CD4-positive, alpha-beta T cell (primary cell): ENCODE measurements at regions not wholly inside any gene's neighbourhood (a gene's known extent, or its start where the extent isn't known, plus 50 kb on each side); places are given as distances from the start of the nearest gene placed in this dataset.

ENCODE experiments used
- ATAC-seq: fragments of 200-7000 bp; cut with Tn5 transposase; one replicate; pipeline ENCODE4 v1.10.0; 2022; ENCODE audit warnings: mild to moderate bottlenecking; ENCODE audit not compliant: poor library complexity
- CTCF ChIA-PET: fragments of 350-600 bp; sonication (Branson Sonifier 250); formaldehyde crosslinking; loops from one replicate; lab custom pipeline; 2021; ENCODE audit warnings: antibody characterized with exemption, inconsistent platforms; lab: Charles Lee
- POLR2A ChIA-PET: fragments of 350-600 bp; sonication (Branson Sonifier 250); formaldehyde crosslinking; loops from one replicate; lab custom pipeline; 2021; ENCODE audit warnings: antibody characterized with exemption, inconsistent platforms; lab: Charles Lee
- DNase-seq, 14 experiments: peaks; one replicate each; pipeline ENCODE4 v3.0.0-alpha.2; 2013 to 2020; ENCODE audit warnings: mixed read lengths in 2 of 14
- H3K27ac ChIP-seq, 2 donors: one replicate each; pipeline versions ENCODE4 v1.5.1 to v1.7.0; 2013; ENCODE audit warnings: low read length in 2 of 2, low read depth in 1 of 2, mild to moderate bottlenecking in 1 of 2
- H3K27me3 ChIP-seq, 2 experiments: 1 replicate in 1 of 2; 2 replicates in 1 of 2; pipeline versions ENCODE4 v1.6.1 to v1.7.0; 2013; ENCODE audit warnings: low read length in 2 of 2, control low read depth in 1 of 2, mild to moderate bottlenecking in 1 of 2, moderate library complexity in 1 of 2; ENCODE audit not compliant: insufficient read depth in 2 of 2, control insufficient read depth in 1 of 2
- H3K36me3 ChIP-seq: one replicate; pipeline ENCODE4 v1.6.1; 2013; ENCODE audit warnings: low read length, control low read depth; ENCODE audit not compliant: insufficient read depth
- H3K4me1 ChIP-seq: one replicate; pipeline ENCODE4 v1.6.1; 2013; ENCODE audit warnings: low read length, control low read depth; ENCODE audit not compliant: insufficient read depth
- H3K4me3 ChIP-seq: one replicate; pipeline ENCODE4 v1.5.1; 2013; ENCODE audit warnings: mild to moderate bottlenecking, low read length, moderate library complexity
- H3K9me3 ChIP-seq, 2 experiments: 1 replicate in 1 of 2; 2 replicates in 1 of 2; pipeline versions ENCODE4 v1.6.1 to v1.7.0; 2013; ENCODE audit warnings: low read length in 2 of 2, mild to moderate bottlenecking in 2 of 2, control low read depth in 1 of 2, moderate library complexity in 1 of 2; ENCODE audit not compliant: control insufficient read depth in 1 of 2, insufficient read depth in 1 of 2
- H3K27ac Mint-ChIP-seq: one replicate; pipeline ENCODE4 v1.8.0; 2020; ENCODE audit warnings: mixed read lengths
- H3K27me3 Mint-ChIP-seq: one replicate; pipeline ENCODE4 v1.8.0; 2021; ENCODE audit warnings: mixed read lengths
- H3K36me3 Mint-ChIP-seq: one replicate; pipeline ENCODE4 v1.8.0; 2021; ENCODE audit warnings: low read depth, mixed read lengths
- H3K4me1 Mint-ChIP-seq: one replicate; pipeline ENCODE4 v1.8.0; 2021; ENCODE audit warnings: low read depth, mixed read lengths
- H3K4me3 Mint-ChIP-seq: one replicate; pipeline ENCODE4 v1.8.0; 2020; ENCODE audit warnings: mild to moderate bottlenecking, mixed read lengths
- H3K9me3 Mint-ChIP-seq: one replicate; pipeline ENCODE4 v1.8.0; 2020; ENCODE audit warnings: mixed read lengths
- CTCF ChIP-seq: fragments of 200-600 bp; IDR thresholded peaks from one replicate; pipeline ENCODE4 v1.8.0; 2022; ENCODE audit warnings: antibody characterized with exemption, mild to moderate bottlenecking
- intact Hi-C, 2 experiments: fragments of 100-400 bp; cut with DNase I in 1 of 2; cut with micrococcal nuclease in 1 of 2; formaldehyde crosslinking; loops; one replicate each; pipeline versions ENCODE4 v1.15.1 to v1.9.0; 2023 to 2025; cut with DNase I, micrococcal nuclease

GRCh38 chr10:78891741-78892140 lies 177.0 kb upstream of the ZMIZ1 start:
- TF ChIP-seq CTCF, result no peak

GRCh38 chr10:78892338-78893176 lies 176.2 kb upstream of the ZMIZ1 start:
- H3K4me1 Mint-ChIP-seq, result no peaks in the 10 kb centered on the region
- no peak overlapping the region for H3K27ac Mint-ChIP-seq

More at GRCh38 chr10:78891741-78892140, 177.0 kb upstream of the ZMIZ1 start:
- Histone ChIP-seq H3K4me1 (no peaks in the 10 kb centered on the region), H3K36me3 (no peaks in the 10 kb centered on the region), H3K27ac (no peak overlapping the region), H3K9me3 (no peaks in the 10 kb centered on the region), H3K4me3 (no peak overlapping the region), H3K27me3 (no peaks in the 10 kb centered on the region)
- H3K9me3 Mint-ChIP-seq, result no peaks in the 10 kb centered on the region
- ChIA-PET POLR2A (no interaction called here), CTCF (no interaction called here)
- H3K36me3 Mint-ChIP-seq, result no peaks in the 10 kb centered on the region
- no peak for ATAC-seq
- no peak overlapping the region for H3K4me3 Mint-ChIP-seq
- H3K27ac Mint-ChIP-seq, result no peak overlapping the region
- no peaks in the 10 kb centered on the region for H3K4me1 Mint-ChIP-seq
- H3K27me3 Mint-ChIP-seq, result no peaks in the 10 kb centered on the region
- intact Hi-C loops, result no loop called here
- DNase-seq, result no peak

GRCh38 chr10:78893217-78893616 lies 175.5 kb upstream of the ZMIZ1 start:
- Histone ChIP-seq H3K9me3 (no peaks in the 10 kb centered on the region), H3K4me3 (no peak overlapping the region), H3K27ac (no peak overlapping the region), H3K36me3 (no peaks in the 10 kb centered on the region), H3K4me1 (no peaks in the 10 kb centered on the region), H3K27me3 (no peaks in the 10 kb centered on the region)
- Mint-ChIP-seq H3K4me1 (no peaks in the 10 kb centered on the region), H3K36me3 (no peaks in the 10 kb centered on the region), H3K27me3 (no peaks in the 10 kb centered on the region), H3K4me3 (no peak overlapping the region), H3K27ac (no peak overlapping the region), H3K9me3 (no peaks in the 10 kb centered on the region)
- ChIA-PET CTCF (no interaction called here), POLR2A (no interaction called here)
- DNase-seq, result no peak
- no peak for ATAC-seq
- intact Hi-C loops, result no loop called here
- TF ChIP-seq CTCF, result no peak

More at GRCh38 chr10:78892338-78893176, 176.2 kb upstream of the ZMIZ1 start:
- Histone ChIP-seq H3K9me3 (no peaks in the 10 kb centered on the region), H3K27ac (no peak overlapping the region), H3K4me3 (no peak overlapping the region), H3K27me3 (no peaks in the 10 kb centered on the region), H3K36me3 (no peaks in the 10 kb centered on the region), H3K4me1 (no peaks in the 10 kb centered on the region)
- TF ChIP-seq CTCF, result no peak
- CTCF ChIA-PET, result no interaction called here
- ATAC-seq (no peak), DNase-seq (no peak)
- H3K4me3 Mint-ChIP-seq, result no peak overlapping the region
- POLR2A ChIA-PET, result no interaction called here
- H3K9me3 Mint-ChIP-seq, result no peaks in the 10 kb centered on the region
- H3K27me3 Mint-ChIP-seq, result no peaks in the 10 kb centered on the region
- intact Hi-C loops, result no loop called here
- H3K36me3 Mint-ChIP-seq, result no peaks in the 10 kb centered on the region
